WTC11 (cell line): ENCODE measurements at regions not wholly inside any gene's neighbourhood (a gene's known extent, or its start where the extent isn't known, plus 50 kb on each side); places are given as distances from the start of the nearest gene placed in this dataset.

Experiments used
- ATAC-seq: fragments of 200-7000 bp; cut with Tn5 transposase; 2 replicates; pipeline ENCODE4 v1.10.0; 2021; ENCODE audit warnings: mild to moderate bottlenecking, moderate library complexity
- CTCF ChIA-PET: fragments of 300-600 bp; sonication (Branson Sonifier 250); formaldehyde crosslinking; loops from one replicate; lab custom pipeline; 2021; ENCODE audit warnings: antibody characterized with exemption; lab: Charles Lee
- POLR2A ChIA-PET: fragments of 350-600 bp; sonication (Branson Sonifier 250); formaldehyde crosslinking; loops from one replicate; lab custom pipeline; 2021; ENCODE audit warnings: antibody characterized with exemption; lab: Charles Lee
- DNase-seq: peaks from one replicate; pipeline ENCODE4 v3.0.0; 2021; ENCODE audit warnings: low spot score
- H3K27ac Mint-ChIP-seq: 2 replicates; pipeline ENCODE4 v1.8.0; 2021; ENCODE audit warnings: mixed read lengths
- H3K27me3 Mint-ChIP-seq: 2 replicates; pipeline ENCODE4 v1.8.0; 2021; ENCODE audit warnings: low read depth, mild to moderate bottlenecking, moderate library complexity, mixed read lengths
- H3K36me3 Mint-ChIP-seq: 2 replicates; pipeline ENCODE4 v1.8.0; 2021; ENCODE audit warnings: mixed read lengths
- H3K4me1 Mint-ChIP-seq: 2 replicates; pipeline ENCODE4 v1.8.0; 2022; ENCODE audit warnings: mixed read lengths
- H3K4me3 Mint-ChIP-seq: 2 replicates; pipeline ENCODE4 v1.8.0; 2021; ENCODE audit warnings: mild to moderate bottlenecking, moderate library complexity, mixed read lengths
- H3K9me3 Mint-ChIP-seq: 2 replicates; pipeline ENCODE4 v1.8.0; 2021; ENCODE audit warnings: mixed read lengths
- ELF4 ChIP-seq: sonication (generic); formaldehyde crosslinking; IDR thresholded peaks from 2 replicates; pipeline ENCODE4 v1.8.1; 2022; ENCODE audit warnings: low read depth, mild to moderate bottlenecking, moderate library complexity, missing genetic modification reagents
- FOXP4 ChIP-seq: sonication (generic); formaldehyde crosslinking; IDR thresholded peaks from 2 replicates; pipeline ENCODE4 v1.8.0; 2022; ENCODE audit warnings: mild to moderate bottlenecking, missing genetic modification reagents
- IRF2 ChIP-seq: sonication (generic); formaldehyde crosslinking; IDR thresholded peaks from 2 replicates; pipeline ENCODE4 v1.8.0; 2022; ENCODE audit warnings: low read depth, missing genetic modification reagents, borderline replicate concordance
- NFATC4 ChIP-seq: fragments of 250-450 bp; sonication (Bioruptor Pico); IDR thresholded peaks from 2 replicates; pipeline ENCODE4 v1.9.0; 2021; ENCODE audit warnings: mild to moderate bottlenecking
- NR1H2 ChIP-seq: sonication (generic); formaldehyde crosslinking; IDR thresholded peaks from 2 replicates; pipeline ENCODE4 v1.9.0; 2021; ENCODE audit warnings: mild to moderate bottlenecking, moderate library complexity, missing genetic modification reagents
- OVOL2 ChIP-seq: fragments of 250-450 bp; sonication (Bioruptor Pico); IDR thresholded peaks from 2 replicates; pipeline ENCODE4 v1.9.0; 2021; ENCODE audit warnings: mild to moderate bottlenecking, borderline replicate concordance
- SP1 ChIP-seq: sonication (generic); formaldehyde crosslinking; conservative IDR thresholded peaks from 2 replicates; pipeline ENCODE4 v1.8.1; 2022; ENCODE audit warnings: missing genetic modification reagents
- TEAD1 ChIP-seq: sonication (generic); formaldehyde crosslinking; IDR thresholded peaks from 2 replicates; pipeline ENCODE4 v1.8.0; 2022; ENCODE audit warnings: mild to moderate bottlenecking, missing genetic modification reagents
- TEAD4 ChIP-seq: sonication (generic); formaldehyde crosslinking; IDR thresholded peaks from 2 replicates; pipeline ENCODE4 v1.8.0; 2022; ENCODE audit warnings: mild to moderate bottlenecking, missing genetic modification reagents
- TP53 ChIP-seq: sonication (generic); formaldehyde crosslinking; IDR thresholded peaks from 2 replicates; pipeline ENCODE4 v1.8.1; 2023; ENCODE audit warnings: mild to moderate bottlenecking, missing genetic modification reagents
- ZBTB21 ChIP-seq: sonication (generic); formaldehyde crosslinking; IDR thresholded peaks from 2 replicates; pipeline ENCODE4 v1.8.1; 2023; ENCODE audit warnings: mild to moderate bottlenecking, missing genetic modification reagents, borderline replicate concordance
- ZMAT4 ChIP-seq: fragments of 250-450 bp; sonication (Bioruptor Pico); IDR thresholded peaks from 2 replicates; pipeline ENCODE4 v1.9.0; 2021; ENCODE audit warnings: mild to moderate bottlenecking
- ZNF396 ChIP-seq: fragments of 250-450 bp; sonication (Bioruptor Pico); IDR thresholded peaks from 2 replicates; pipeline ENCODE4 v1.8.0; 2021; ENCODE audit warnings: mild to moderate bottlenecking, moderate library complexity, borderline replicate concordance
- ZNF423 ChIP-seq: fragments of 250-450 bp; sonication (Bioruptor Pico); IDR thresholded peaks from 2 replicates; pipeline ENCODE4 v2.1.2; 2022; ENCODE audit warnings: mild to moderate bottlenecking, moderate library complexity
- ZNF425 ChIP-seq: fragments of 250-450 bp; sonication (Bioruptor Pico); conservative IDR thresholded peaks from 2 replicates; pipeline ENCODE4 v1.9.0; 2021; ENCODE audit warnings: mild to moderate bottlenecking
- ZNF512 ChIP-seq: sonication (generic); formaldehyde crosslinking; IDR thresholded peaks from 2 replicates; pipeline ENCODE4 v1.8.1; 2022; ENCODE audit warnings: missing genetic modification reagents, borderline replicate concordance
- ZNF671 ChIP-seq: fragments of 250-450 bp; sonication (Bioruptor Pico); IDR thresholded peaks from 2 replicates; pipeline ENCODE4 v1.8.0; 2021; ENCODE audit warnings: mild to moderate bottlenecking
- TF ChIP-seq, protein P1 (sequence below): sonication (generic); formaldehyde crosslinking; IDR thresholded peaks from 2 replicates; pipeline ENCODE4 v1.8.1; 2023; ENCODE audit warnings: mild to moderate bottlenecking, missing genetic modification reagents, moderate library complexity
- TF ChIP-seq, protein P2 (sequence below): sonication (generic); formaldehyde crosslinking; IDR thresholded peaks from 2 replicates; pipeline ENCODE4 v1.8.0; 2022; ENCODE audit warnings: mild to moderate bottlenecking, missing genetic modification reagents
- TF ChIP-seq, protein P3 (sequence below): fragments of 250-450 bp; sonication (Bioruptor Pico); IDR thresholded peaks from 2 replicates; pipeline ENCODE4 v1.9.0; 2021; ENCODE audit warnings: moderate library complexity, mild to moderate bottlenecking, inconsistent platforms, borderline replicate concordance
- TF ChIP-seq, protein P4 (sequence below): sonication (generic); formaldehyde crosslinking; IDR thresholded peaks from 2 replicates; pipeline ENCODE4 v1.8.1; 2023; ENCODE audit warnings: mild to moderate bottlenecking, missing genetic modification reagents, moderate library complexity

GRCh38 chr21:16241016-16241415 is 511.2 kb downstream of the USP25 start:
- Mint-ChIP-seq H3K4me1 (peaks cover 9% of the 10 kb centered on the region), H3K9me3 (no peaks in the 10 kb centered on the region), H3K36me3 (no peaks in the 10 kb centered on the region; the same call in 1 of the 2 replicates), H3K4me3 (no peak overlapping the region), H3K27me3 (peaks cover 63% of the 10 kb centered on the region), H3K27ac (no peak overlapping the region)
- ChIA-PET POLR2A (no interaction called here), CTCF (interaction anchor here (0.5 kb wide), 1 partner anchor 21 kb away, joined by 3 read pairs; no protein-coding TSS in a partner anchor)
- no peak for TF ChIP-seq OVOL2 (CRISPR knock-in tag)
- TF ChIP-seq, protein P1, sequence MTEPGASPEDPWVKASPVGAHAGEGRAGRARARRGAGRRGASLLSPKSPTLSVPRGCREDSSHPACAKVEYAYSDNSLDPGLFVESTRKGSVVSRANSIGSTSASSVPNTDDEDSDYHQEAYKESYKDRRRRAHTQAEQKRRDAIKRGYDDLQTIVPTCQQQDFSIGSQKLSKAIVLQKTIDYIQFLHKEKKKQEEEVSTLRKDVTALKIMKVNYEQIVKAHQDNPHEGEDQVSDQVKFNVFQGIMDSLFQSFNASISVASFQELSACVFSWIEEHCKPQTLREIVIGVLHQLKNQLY = no peak
- TF ChIP-seq NR1H2 (CRISPR knock-in tag) = no peak
- TF ChIP-seq, protein P2, sequence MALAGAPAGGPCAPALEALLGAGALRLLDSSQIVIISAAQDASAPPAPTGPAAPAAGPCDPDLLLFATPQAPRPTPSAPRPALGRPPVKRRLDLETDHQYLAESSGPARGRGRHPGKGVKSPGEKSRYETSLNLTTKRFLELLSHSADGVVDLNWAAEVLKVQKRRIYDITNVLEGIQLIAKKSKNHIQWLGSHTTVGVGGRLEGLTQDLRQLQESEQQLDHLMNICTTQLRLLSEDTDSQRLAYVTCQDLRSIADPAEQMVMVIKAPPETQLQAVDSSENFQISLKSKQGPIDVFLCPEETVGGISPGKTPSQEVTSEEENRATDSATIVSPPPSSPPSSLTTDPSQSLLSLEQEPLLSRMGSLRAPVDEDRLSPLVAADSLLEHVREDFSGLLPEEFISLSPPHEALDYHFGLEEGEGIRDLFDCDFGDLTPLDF (CRISPR knock-in tag) = no peak
- TF ChIP-seq ZNF425 (CRISPR knock-in tag) = no peak
- TF ChIP-seq, protein P3, sequence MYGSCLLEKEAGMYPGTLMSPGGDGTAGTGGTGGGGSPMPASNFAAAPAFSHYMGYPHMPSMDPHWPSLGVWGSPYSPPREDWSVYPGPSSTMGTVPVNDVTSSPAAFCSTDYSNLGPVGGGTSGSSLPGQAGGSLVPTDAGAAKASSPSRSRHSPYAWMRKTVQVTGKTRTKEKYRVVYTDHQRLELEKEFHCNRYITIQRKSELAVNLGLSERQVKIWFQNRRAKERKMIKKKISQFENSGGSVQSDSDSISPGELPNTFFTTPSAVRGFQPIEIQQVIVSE (CRISPR knock-in tag) = no peak
- DNase-seq (no peak), ATAC-seq (no peak)

GRCh38 chr21:16241479-16241963 is 511.7 kb downstream of the USP25 start:
- peak; percentile 28 for DNase-seq
- ChIA-PET POLR2A (no interaction called here), CTCF (interaction anchor here (0.5 kb wide), 1 partner anchor 21 kb away, joined by 3 read pairs; no protein-coding TSS in a partner anchor)
- Mint-ChIP-seq H3K9me3 (no peaks in the 10 kb centered on the region), H3K27me3 (peaks cover 66% of the 10 kb centered on the region), H3K4me1 (peaks cover 9% of the 10 kb centered on the region), H3K4me3 (no peak overlapping the region), H3K36me3 (no peaks in the 10 kb centered on the region; the same call in 1 of the 2 replicates), H3K27ac (no peak overlapping the region)
- ATAC-seq = peak; percentile 97
- TF ChIP-seq ZNF671 (CRISPR knock-in tag) (no peak), FOXP4 (CRISPR knock-in tag) (peak; percentile 97; the same call in 1 of the 2 replicates), NFATC4 (CRISPR knock-in tag) (no peak), ZMAT4 (CRISPR knock-in tag) (peak; percentile 80; the same call in 1 of the 2 replicates), ZNF423 (CRISPR knock-in tag) (peak; percentile 93)

DNA sequence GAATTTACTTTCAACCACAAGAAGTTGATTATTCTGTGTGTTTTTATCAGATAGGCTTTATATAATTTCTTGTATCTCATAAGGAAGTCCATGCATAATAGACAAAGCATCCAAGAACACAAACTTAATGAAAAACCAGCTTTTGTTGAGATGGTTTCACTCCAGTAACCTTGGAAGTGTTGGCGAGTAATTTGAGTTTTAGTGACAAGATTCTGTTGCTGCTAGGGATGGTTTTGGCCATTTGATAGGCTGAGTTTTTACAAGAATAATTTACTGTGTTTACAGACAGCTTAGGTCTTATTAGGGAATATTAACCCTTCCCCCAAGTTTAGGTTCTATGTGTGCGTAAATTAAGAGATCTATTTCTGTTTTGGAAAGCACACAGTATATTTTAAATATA is 513.6 kb downstream of the USP25 start:
- H3K4me3 Mint-ChIP-seq = no peak overlapping the region
- H3K27me3 Mint-ChIP-seq = peaks cover 58% of the 10 kb centered on the region
- no peak for ATAC-seq
- H3K9me3 Mint-ChIP-seq = no peaks in the 10 kb centered on the region
- no peak overlapping the region for H3K27ac Mint-ChIP-seq
- no peaks in the 10 kb centered on the region; the same call in 1 of the 2 replicates for H3K36me3 Mint-ChIP-seq
- H3K4me1 Mint-ChIP-seq = peaks cover 9% of the 10 kb centered on the region
- no peak for DNase-seq
- POLR2A ChIA-PET = no interaction called here
- CTCF ChIA-PET = no interaction called here
- TF ChIP-seq, protein P4, sequence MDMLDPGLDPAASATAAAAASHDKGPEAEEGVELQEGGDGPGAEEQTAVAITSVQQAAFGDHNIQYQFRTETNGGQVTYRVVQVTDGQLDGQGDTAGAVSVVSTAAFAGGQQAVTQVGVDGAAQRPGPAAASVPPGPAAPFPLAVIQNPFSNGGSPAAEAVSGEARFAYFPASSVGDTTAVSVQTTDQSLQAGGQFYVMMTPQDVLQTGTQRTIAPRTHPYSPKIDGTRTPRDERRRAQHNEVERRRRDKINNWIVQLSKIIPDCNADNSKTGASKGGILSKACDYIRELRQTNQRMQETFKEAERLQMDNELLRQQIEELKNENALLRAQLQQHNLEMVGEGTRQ (CRISPR knock-in tag) = no peak
- TF ChIP-seq SP1 (no peak), ZNF512 (CRISPR knock-in tag) (no peak), ELF4 (CRISPR knock-in tag) (no peak), TP53 (CRISPR knock-in tag) (no peak), ZBTB21 (CRISPR knock-in tag) (no peak), ZNF396 (CRISPR knock-in tag) (no peak), IRF2 (CRISPR knock-in tag) (no peak), TEAD1 (CRISPR knock-in tag) (no peak), ZNF423 (CRISPR knock-in tag) (no peak), TEAD4 (CRISPR knock-in tag) (no peak)
- TF ChIP-seq, protein P2 (CRISPR knock-in tag) = no peak
